GM19035 (cell line): ENCODE measurements at regions not wholly inside any gene's neighbourhood (a gene's known extent, or its start where the extent isn't known, plus 50 kb on each side); places are given as distances from the start of the nearest gene placed in this dataset.
"Not testable (repeated sequence)": the region's sequence is repeated elsewhere in the genome, so short reads cannot be mapped to it uniquely, and the experiment has no call there.

Experiments used
- ATAC-seq: cut with Tn5 transposase; IDR thresholded peaks from one replicate; pipeline ENCODE4 v1.9.1; 2021; ENCODE audit not compliant: unreplicated experiment

DNA sequence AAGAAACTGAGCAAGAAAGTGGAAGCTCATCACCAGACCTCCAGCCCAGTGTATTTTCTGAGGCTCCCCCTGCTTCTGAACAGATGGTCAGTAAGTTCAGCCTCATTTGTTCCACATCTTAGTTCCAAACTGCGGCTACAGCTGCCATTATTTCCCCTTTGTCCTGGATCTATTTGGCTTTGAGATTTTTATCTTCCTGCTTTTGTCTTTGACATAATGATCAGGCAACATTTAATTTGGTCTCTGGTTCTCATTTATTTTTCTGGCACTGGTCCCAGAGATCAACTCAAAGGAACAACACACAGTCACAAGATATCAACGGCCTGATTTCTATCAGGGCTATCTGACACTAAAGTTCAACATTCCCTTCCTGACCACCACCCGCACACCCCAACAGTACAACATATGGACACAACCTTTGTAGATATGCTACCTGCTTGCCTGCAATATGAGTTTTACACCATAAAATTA lies 137.5 kb downstream of the FAM76B start:
- no peak for ATAC-seq

DNA sequence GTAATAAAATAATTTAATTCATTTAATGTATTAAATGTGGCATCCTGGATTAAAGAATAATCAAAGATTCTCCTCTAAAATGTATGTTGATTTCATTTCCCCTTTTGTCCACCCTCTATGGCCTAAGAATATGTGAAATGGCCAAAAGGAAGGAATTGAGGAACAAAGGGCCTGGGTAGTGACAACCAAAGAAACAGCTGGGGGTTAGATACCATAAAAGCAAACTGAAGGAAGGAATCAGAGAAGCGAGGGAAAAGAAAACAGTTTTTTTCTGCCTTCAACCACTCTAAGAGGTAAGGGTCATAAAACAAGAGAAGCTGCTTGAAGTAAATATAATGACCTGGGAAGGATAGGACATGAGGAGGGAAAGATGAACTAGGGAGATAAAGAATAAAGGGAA lies 139.3 kb downstream of the FAM76B start:
- ATAC-seq = no peak

DNA sequence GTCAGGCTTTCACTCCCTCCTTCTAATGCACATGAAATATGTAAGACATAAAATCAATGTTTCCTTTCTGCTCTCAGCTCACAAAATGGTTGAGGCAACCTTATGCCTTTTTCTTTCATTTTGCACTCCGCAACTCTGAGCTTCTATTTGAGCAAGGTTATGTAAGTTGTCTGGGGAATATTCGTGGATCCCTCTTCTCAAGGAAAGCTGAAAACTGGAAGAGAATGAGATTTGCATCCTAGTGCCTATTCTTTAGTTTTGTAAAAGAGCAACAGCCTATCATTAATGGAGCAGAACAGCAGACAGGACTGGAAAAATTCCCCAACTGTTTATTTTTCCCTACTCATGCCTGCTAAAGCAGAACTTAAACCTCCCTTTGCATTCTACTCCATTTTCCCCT lies 141.7 kb downstream of the FAM76B start:
- ATAC-seq = no peak

DNA sequence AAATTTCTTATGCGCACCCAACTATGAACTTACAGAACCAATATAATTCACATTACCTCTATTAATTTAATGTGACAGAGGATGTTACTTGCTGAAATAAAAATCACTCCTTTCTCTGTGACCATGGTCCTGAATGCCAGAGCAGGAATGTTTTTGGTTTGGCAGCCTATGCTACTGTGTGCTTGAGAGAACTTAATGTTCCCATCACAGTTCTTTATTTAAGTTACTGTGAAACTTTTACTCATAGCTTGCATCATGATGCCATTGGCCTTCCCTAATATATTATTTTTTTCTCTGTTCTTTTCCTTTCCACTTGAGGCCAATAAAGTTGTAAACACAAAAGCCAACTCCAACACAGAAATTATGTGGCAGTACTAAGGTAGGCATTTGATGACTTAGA lies 142.2 kb downstream of the FAM76B start:
- ATAC-seq = no peak

DNA sequence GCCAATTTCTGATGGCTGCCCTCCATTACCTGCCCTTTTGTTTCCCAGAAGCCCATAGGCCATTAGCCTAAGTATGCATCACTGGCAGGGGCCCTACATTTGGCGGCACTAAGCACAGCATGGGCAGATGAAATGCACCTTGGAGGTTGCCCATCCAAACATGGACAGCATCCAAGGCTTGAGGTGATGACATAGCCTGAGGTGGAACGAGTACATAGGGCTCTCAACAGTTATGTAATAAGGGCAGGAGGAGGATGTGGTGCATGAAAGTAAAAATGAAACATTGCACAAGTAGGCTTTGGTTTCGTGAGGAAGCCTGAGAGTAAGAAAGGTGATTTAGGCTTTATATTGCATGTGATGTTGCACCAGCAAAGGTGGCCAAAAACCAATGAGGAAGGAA lies 148.1 kb downstream of the FAM76B start:
- ATAC-seq = peak; percentile 100

DNA sequence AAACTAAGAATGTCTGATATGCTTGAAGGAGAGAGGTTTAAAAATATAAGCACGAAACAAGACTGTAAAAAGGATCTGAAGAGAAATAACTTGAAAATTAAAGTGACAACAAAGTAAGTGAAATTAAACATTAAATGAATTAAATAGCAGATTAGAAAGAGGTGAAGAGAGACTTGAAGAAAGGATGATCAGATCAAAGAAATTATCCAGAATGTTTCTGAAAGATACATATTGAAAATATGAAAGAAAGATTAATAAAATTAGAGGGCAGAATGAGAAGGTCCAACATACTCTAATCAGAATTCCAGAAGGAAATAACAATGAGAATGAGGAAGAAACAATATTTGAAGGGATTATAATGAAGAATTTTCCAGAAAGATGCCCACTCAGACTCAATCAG lies 151.1 kb downstream of the FAM76B start:
- no peak for ATAC-seq

DNA sequence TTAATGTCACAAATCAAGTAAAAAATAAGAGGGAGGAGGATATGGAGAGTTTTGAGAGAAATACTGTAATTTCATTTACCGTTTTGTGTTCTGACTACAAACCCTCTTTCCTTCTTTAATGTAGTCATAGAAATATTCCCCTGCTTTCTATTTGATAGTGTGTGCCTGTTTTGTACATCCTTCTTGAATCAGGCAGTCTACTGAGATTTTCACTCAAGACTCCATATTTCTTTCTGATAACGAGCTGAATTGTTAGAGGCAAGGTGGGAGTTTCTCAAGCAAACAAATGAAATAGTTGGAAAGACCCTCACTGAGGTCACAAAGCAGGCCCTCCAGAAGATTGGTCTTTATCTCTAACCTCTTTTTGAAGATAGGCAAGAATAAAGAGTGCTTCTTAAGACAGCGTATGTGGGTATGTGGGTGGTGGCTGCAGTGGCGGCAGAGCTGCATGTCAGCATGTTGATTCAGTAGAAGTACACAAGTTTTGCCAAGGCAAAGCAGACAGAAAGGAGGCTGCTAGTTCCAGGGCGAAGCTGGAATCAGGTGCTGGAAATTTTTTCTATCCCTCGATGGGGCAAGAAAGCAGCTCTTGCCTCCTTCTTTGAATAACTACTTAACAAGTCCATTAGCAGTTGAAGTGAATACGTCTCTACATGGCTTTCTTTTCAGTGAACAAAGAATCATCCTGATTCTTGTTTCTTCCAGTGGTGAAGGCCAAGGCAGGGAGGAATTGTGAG lies 164.2 kb downstream of the FAM76B start:
- ATAC-seq = no peak

DNA sequence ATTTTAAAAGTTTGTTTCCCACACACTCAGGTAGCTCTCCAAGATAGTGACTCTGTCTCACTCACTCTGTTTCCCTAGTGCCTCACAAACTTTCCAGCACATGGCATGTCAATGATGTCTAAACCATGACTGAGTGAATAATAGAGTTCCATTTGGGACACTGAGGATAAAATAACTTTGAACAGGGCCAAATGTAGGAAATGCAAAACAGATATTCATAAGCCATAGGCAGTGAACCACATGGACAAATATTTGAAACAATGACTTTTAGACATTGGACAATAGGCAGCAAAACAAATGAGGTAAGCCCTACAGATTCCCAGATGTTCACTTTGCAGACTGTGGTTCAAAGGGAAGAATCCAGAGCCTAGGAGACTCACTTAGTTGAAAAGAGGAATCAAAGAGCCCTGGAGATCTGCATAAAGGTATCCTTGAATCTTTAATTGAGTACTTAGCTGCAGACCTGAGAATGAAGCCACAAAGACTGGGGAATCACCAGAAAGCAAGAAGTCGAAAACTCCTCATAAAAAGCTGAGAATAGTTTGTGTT lies 173.3 kb downstream of the FAM76B start:
- ATAC-seq = no peak

DNA sequence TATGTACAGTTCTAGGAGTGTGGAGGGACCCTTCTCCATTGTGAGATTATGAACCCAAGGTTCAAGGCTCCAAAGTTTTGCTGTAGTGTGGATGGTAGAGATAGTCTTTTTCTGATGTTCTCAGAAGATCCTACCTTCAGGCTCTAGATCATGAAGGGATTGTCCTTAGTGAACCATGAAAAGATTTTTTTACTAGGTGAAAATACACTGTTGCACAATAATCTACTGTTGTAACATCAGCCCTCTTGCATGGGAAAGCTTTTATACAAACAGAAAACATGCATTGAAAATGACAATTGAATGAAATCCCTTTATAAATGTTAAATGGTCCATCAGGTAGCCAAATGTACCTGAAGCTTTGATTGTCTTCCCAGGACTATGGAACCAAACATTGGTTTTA lies 177.8 kb downstream of the FAM76B start:
- ATAC-seq = no peak

DNA sequence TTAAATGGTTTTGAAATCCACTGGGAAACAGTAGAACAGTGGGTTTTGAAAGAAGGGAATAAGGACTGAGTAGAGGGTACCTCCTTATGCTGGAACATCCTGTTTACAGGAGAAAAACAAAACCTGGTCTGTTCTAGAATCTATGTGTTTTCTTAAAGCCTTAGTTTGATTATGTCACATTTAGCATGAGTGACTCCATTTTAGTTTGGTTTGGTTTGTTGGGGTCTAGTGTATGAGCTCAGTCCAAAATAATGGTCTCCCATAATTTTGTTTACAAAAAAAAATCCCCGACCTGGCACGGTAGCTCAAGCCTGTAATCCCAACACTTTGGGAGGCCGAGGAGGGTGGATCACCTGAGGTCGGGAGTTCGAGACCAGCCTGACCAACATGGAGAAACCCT lies 179.4 kb downstream of the FAM76B start:
- ATAC-seq = not testable (repeated sequence)

DNA sequence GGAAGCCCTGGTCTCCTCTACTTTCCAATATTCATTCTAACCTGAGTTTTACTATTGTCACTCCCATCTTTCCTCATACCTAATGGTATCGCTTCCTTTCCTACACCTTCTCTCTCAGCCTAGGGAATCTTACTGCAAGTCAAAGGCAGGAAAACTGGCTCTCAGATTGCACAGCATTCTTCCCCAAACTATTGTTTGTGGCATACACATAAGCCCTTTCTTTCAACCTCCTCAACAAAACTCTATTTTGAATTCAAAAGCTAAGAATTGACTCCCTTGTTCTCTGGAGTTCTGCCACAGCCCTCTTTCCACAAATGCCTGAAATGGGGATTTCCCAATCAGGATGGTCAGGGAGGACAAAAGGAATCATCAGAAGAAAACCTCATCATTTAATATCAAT lies 181.5 kb downstream of the FAM76B start:
- ATAC-seq = no peak

DNA sequence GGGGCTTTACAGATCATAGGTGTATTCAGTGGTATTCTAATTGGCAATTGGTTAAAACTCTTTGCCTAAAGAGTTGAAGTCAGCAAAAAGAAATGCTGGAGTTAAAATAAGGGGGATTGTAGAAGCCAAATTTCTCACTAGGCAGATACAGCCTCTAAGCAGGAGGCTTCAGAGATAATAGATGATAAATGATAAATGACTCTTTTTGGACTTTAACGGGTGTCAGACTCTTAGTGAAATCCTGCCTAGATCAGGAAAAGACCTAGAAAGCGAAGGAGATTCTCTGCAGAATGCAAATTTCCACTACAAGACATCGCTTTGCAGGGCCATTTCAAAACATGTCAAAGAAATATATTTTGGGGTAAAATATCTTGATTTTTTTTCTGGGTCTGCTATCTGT lies 182.8 kb downstream of the FAM76B start:
- ATAC-seq = no peak

DNA sequence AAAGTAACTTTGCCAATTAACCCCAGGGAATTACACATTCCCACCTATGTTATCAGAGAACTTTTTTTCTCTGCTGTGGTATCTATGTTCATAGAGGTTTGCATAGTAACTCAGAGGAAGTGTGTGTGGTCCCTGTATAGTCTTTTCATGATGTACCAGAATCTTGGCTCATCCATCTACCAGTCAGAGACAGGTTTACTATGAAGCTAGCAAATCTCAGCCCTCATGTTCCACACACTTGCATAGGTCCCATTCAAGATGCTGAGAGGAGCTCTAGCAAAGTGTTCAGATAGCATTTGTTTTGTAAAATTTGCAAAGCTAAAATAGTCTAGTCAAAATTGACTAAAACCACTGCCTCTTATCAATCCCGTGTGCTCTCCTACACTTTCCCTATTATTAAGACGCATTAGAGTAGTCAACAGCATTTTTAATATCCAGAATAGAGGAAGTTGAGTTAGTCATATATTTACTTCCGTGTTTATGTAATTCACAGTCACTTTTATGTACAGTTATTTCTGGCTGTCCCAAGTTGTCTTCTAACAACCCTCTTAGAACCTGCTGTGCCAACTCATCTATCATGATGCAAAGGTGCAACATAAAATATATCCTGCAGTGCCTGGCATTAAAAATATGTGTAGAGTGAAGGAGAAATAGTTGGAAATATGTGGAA lies 184.2 kb downstream of the FAM76B start:
- no peak for ATAC-seq

DNA sequence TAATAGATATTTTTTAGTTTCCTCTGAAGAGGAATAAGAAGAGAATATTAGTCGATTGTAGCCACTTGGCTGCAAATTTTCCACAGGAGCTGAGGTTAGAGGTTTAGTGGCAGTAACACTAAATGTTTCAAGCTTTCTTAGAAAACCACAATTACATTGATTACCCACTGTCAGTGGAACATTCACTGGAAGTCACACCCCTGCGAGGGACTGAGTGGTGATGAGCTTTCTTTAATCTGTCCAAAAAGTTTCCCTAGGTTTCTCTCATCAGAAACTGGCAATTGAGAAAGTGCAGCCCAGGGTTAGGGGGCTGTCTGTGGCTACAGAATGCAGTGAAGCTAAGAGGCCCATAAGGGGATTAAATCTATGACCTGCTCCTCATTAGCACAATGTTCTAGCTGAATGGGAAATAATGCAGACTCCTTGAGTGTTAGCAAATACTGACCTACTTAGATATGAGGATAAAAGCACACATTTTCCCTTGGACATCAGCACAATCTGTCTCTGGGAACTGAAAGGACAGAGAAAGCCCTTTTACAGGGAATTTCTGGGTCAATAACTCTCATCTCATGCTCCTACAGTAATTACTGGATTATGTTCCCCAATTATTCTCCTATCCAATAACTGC lies 189.5 kb downstream of the FAM76B start:
- ATAC-seq = no peak

DNA sequence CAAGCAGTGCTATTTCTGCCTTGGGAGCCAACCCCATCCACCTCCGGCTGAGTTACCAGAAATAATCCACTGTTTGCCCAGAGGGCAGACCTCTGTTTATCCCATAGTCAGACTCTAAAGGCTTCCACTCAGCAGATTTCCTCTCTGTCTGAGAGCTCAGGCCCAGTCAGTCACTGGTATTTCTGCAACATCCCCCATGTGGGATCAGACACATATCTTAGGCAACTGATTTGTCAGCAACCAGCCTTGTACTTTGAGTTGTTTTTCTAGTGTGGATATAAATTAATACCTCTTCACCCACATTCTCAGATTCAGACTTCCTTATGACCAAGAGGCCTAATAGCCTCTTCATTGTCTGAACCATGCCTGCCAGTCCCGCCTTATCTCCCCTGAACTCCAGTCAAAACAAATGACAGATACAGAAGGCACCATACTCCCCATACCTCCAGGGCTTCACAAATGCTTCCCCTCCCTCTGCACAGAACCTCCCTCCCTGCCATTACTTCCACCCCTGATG lies 193.6 kb downstream of the FAM76B start:
- no peak for ATAC-seq

DNA sequence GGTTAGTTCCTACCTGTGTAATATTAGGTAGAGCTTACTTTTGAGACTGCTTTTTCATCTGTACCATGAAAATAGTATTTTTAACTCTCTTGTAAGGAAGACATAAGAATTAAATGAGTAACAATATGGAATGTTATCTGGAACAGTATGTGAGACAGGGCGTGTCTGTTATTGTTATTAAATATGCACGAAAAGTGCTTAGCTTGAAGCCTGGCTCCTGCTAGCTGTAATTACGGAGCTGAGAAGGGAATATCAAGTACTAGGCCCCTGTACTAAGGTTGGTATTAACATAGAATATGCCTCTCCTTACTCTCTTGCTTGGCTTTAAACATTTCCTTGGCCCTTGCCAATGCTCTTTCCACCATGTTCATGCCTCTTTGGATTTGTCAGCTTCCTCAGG lies 194.0 kb downstream of the FAM76B start:
- no peak for ATAC-seq

DNA sequence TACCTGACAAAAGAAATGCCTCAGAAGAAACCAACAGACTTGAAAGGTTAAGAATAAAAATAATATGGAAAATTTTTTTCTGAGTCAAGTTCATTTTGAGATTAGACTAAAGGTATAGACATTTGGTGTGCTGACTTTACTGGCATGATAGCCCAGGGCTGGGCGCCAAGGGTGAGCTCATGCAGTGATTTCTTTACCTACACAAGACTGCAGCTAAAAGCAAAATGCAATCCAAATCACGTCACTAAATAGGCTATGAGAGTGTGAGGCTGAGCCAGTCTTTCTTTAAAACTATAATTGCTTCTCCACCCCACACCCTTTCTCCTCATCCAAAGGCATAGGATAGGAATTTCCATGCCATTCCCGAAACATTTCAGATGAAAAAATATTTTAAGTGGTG lies 196.5 kb downstream of the FAM76B start:
- ATAC-seq = no peak

DNA sequence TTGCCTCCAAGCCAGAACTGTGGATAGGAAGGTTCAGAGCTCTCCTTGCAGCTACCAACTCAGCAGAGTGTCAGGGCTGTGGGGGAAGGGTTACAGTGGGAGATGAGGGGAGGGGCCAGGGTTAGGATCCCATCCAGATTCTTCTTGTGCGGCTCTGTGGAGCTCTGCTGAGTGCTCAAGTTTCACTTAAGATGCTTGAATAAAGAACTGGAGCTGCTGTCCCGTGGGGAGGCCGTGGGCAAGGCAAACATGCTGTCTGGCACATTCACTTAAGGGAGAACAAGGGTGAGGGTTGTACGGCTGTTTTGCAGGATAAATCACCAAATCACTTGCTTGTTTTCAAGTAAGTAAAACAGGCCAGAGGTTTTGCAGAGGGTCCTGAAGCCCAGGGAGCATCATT lies 197.1 kb downstream of the FAM76B start:
- no peak for ATAC-seq

DNA sequence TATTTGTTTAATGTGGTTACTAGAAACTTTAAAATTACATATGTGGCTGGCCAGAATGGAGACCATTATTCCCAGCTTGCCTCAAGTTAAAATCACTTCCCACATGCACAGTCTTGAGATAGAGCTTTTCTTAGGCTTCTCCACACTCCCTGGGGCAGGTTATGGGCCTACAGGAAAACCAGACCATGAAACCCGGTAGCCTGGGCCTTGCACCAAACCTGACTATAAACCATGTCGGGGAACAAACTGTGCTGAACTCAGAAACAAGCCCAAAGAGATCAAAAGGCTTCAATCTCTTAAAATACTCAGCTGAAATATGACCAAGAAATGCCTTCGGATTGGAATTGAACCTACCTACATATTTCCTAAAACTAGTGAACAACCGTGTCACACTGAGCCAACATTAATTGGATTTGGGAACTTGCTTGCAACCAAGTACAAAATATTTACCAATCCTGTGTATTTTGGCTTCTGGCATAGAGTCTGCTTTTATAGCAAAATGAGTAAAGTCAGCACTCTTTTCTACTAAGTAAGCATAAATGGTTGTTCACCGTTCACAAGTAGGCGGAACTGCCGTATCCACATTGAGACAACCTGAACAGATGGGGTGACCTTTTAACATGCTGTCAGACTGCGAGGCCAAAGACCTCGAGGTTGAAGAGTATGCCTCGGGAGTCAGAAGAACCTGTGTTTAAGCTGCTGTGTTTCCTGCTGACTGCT lies 199.5 kb downstream of the FAM76B start:
- ATAC-seq = no peak

DNA sequence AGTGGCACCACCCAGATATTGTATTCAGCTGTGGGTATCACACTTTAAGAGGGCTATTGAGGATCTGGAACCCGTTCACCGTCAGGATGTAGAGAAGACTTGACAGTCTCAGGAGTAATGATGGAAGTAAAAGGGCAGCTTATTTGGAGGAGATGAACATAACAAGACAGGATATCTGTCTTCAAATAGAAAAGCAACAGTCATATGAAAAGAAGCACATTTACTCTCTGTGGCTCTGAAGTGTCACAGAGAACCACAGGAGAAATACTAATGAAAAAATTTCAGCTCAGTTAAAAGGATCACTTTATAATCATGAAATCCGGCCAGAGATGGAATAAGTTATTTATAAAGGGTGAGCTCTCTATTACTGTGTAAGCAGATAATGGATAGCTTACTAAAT lies 200.8 kb downstream of the FAM76B start:
- no peak for ATAC-seq

DNA sequence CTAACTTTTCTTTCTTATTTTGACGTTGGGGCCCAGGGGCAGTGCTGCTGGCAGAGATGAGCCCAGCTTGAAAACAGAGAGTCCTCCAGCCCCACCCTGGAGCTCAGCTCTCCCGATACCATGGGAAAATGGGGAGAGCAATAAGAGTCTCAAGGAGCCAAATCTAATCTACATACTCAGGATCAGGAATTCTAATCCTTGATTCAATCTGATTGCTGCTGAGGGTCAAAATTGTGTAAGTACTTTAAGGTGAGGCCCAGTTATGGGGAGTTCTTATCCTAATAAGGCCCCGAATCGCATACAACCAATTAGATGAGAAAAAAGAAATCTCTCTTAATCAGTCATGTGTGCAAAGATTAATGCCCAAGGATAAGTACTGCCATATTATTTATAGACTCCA lies 202.9 kb downstream of the FAM76B start:
- no peak for ATAC-seq
